ENCODE measurements at regions not wholly inside any gene's neighbourhood (a gene's known extent, or its start where the extent isn't known, plus 50 kb on each side); places are given as distances from the start of the nearest gene placed in this dataset.

GRCh38 chr20:51910321-51911050, 108.2 kb upstream of the SALL4 start:
- no peak for DNase-seq (ENCODE audit: low read depth, low spot score)
- Histone ChIP-seq H3K27me3 (ENCODE audit: control insufficient read depth, insufficient read depth, low read length) (no peaks in the 10 kb centered on the region), H3K9me3 (ENCODE audit: control insufficient read depth, insufficient read depth, low read length) (no peaks in the 10 kb centered on the region), H3K4me1 (ENCODE audit: control insufficient read depth, insufficient read depth, low read length) (no peaks in the 10 kb centered on the region; the same call in 1 of the 2 replicates), H3K4me3 (ENCODE audit: low read length) (no peak overlapping the region), H3K27ac (ENCODE audit: low read length) (no peak overlapping the region), H3K36me3 (ENCODE audit: control insufficient read depth, insufficient read depth, low read length) (no peaks in the 10 kb centered on the region)
- WGBS (ENCODE audit: insufficient coverage, insufficient read length), result no CpG with 5 or more reads among the region's 7 CpGs

DNA sequence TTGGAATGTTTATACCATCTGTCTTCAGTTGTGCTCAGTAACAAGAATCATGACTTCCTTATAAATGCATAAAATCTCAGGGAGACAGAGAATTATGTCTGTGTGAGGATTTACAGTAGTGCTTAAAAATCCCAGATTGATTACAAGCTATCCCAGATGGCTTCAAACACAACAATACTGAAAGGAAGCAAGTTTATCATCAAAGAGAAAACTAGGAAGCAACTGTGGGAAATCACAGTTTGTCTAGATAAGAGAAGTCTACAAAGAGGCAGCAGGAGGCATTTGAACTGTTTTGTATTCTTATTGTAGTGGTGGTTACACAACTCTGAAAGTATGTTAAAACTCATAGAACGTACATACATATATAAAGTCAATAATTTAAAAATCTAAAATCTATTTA, 104.4 kb upstream of the SALL4 start:
- DNase-seq (ENCODE audit: low read depth, low spot score), result no peak
- Histone ChIP-seq H3K36me3 (ENCODE audit: control insufficient read depth, insufficient read depth, low read length) (no peaks in the 10 kb centered on the region), H3K4me1 (ENCODE audit: control insufficient read depth, insufficient read depth, low read length) (no peaks in the 10 kb centered on the region; the same call in 1 of the 2 replicates), H3K27ac (ENCODE audit: low read length) (no peak overlapping the region), H3K4me3 (ENCODE audit: low read length) (no peak overlapping the region), H3K9me3 (ENCODE audit: control insufficient read depth, insufficient read depth, low read length) (no peaks in the 10 kb centered on the region), H3K27me3 (ENCODE audit: control insufficient read depth, insufficient read depth, low read length) (no peaks in the 10 kb centered on the region)
- WGBS (ENCODE audit: insufficient coverage, insufficient read length), result no CpG with 5 or more reads among the region's 1 CpG

DNA sequence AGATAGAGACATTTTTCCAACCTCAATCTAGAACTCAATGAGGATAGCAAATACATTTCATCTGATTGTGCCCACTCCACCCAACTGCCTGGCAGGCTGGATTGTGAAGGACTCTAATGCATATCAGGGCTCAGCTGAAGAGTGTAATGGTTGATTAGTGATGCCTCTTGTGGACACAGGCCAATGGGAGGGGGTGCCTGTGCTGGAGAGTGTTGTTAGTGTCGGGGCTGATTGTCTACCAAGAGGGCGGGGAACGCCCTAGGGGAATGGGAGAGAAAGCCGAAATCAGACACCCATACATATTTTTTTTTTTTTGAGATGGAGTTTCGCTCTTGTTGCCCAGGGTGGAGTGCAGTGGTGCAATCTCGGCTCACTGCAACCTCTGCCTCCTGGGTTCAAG, 103.7 kb upstream of the SALL4 start:
- Histone ChIP-seq H3K27me3 (ENCODE audit: control insufficient read depth, insufficient read depth, low read length) (no peaks in the 10 kb centered on the region), H3K36me3 (ENCODE audit: control insufficient read depth, insufficient read depth, low read length) (no peaks in the 10 kb centered on the region), H3K9me3 (ENCODE audit: control insufficient read depth, insufficient read depth, low read length) (no peaks in the 10 kb centered on the region), H3K4me1 (ENCODE audit: control insufficient read depth, insufficient read depth, low read length) (no peaks in the 10 kb centered on the region; the same call in 1 of the 2 replicates), H3K4me3 (ENCODE audit: low read length) (no peak overlapping the region), H3K27ac (ENCODE audit: low read length) (no peak overlapping the region)
- WGBS (ENCODE audit: insufficient coverage, insufficient read length), result no CpG with 5 or more reads among the region's 6 CpGs
- no peak for DNase-seq (ENCODE audit: low read depth, low spot score)

GRCh38 chr20:51902933-51903332, 100.6 kb upstream of the SALL4 start:
- H3K4me3 ChIP-seq (ENCODE audit: low read length), result no peak overlapping the region
- WGBS (ENCODE audit: insufficient coverage, insufficient read length), result no CpG with 5 or more reads among the region's 6 CpGs
- H3K9me3 ChIP-seq (ENCODE audit: control insufficient read depth, insufficient read depth, low read length), result no peaks in the 10 kb centered on the region

DNA sequence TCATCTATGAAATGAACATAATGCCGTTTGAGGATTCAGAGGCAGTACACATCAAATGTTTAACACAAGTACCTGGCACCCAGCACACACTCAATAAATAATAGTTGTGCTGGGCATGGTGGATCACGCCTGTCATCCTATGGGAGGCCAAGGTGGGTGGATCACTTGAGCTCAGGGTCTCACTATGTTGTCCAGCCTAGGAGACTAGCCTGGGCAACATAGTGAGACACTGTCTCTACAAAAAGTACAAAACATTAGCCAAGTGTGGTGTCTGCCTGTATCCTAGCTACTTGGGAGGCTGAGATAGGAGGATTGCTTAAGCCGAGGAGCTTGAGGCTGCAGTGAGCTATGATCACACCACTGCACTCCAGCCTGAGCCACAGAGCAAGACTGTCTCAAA, 98.1 kb upstream of the SALL4 start:
- no peaks in the 10 kb centered on the region for H3K4me1 ChIP-seq (ENCODE audit: control insufficient read depth, insufficient read depth, low read length)
- no peak overlapping the region for H3K4me3 ChIP-seq (ENCODE audit: low read length)
- no peak for DNase-seq (ENCODE audit: low read depth, low spot score)
- H3K36me3 ChIP-seq (ENCODE audit: control insufficient read depth, insufficient read depth, low read length), result no peaks in the 10 kb centered on the region
- no peaks in the 10 kb centered on the region for H3K9me3 ChIP-seq (ENCODE audit: control insufficient read depth, insufficient read depth, low read length)
- WGBS (ENCODE audit: insufficient coverage, insufficient read length), result no CpG with 5 or more reads among the region's 3 CpGs
- H3K27me3 ChIP-seq (ENCODE audit: control insufficient read depth, insufficient read depth, low read length), result no peaks in the 10 kb centered on the region
- H3K27ac ChIP-seq (ENCODE audit: low read length), result no peak overlapping the region

More at GRCh38 chr20:51902933-51903332, 100.6 kb upstream of the SALL4 start:
- Histone ChIP-seq H3K36me3 (ENCODE audit: control insufficient read depth, insufficient read depth, low read length) (no peaks in the 10 kb centered on the region), H3K27me3 (ENCODE audit: control insufficient read depth, insufficient read depth, low read length) (no peaks in the 10 kb centered on the region), H3K27ac (ENCODE audit: low read length) (no peak overlapping the region), H3K4me1 (ENCODE audit: control insufficient read depth, insufficient read depth, low read length) (no peaks in the 10 kb centered on the region)
- no peak for DNase-seq (ENCODE audit: low read depth, low spot score)

DNA sequence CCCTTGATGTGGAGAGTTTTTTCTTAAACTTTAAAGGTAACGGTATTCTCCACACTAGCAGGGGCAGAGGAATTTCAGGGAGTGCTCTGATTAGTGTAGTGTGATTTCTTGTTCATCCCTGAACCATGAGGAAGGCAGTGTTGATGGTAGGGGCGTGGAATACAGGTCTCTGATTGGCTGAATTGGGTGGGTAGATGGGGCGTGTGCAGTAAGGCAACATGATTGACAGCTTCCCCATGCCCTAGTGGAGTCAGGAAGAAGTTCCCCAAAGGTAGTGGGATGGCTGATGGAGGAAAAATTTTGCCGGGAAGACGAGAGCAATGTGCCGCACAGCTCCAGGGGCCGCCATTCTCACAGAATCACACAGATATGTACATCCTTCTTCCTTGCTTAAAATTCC, 97.4 kb upstream of the SALL4 start:
- no peak overlapping the region for H3K4me3 ChIP-seq (ENCODE audit: low read length)
- no peaks in the 10 kb centered on the region for H3K36me3 ChIP-seq (ENCODE audit: control insufficient read depth, insufficient read depth, low read length)
- no peaks in the 10 kb centered on the region for H3K27me3 ChIP-seq (ENCODE audit: control insufficient read depth, insufficient read depth, low read length)
- no peak for DNase-seq (ENCODE audit: low read depth, low spot score)
- H3K9me3 ChIP-seq (ENCODE audit: control insufficient read depth, insufficient read depth, low read length), result no peaks in the 10 kb centered on the region
- no peaks in the 10 kb centered on the region for H3K4me1 ChIP-seq (ENCODE audit: control insufficient read depth, insufficient read depth, low read length)
- H3K27ac ChIP-seq (ENCODE audit: low read length), result no peak overlapping the region
- no CpG with 5 or more reads among the region's 7 CpGs for WGBS (ENCODE audit: insufficient coverage, insufficient read length)

DNA sequence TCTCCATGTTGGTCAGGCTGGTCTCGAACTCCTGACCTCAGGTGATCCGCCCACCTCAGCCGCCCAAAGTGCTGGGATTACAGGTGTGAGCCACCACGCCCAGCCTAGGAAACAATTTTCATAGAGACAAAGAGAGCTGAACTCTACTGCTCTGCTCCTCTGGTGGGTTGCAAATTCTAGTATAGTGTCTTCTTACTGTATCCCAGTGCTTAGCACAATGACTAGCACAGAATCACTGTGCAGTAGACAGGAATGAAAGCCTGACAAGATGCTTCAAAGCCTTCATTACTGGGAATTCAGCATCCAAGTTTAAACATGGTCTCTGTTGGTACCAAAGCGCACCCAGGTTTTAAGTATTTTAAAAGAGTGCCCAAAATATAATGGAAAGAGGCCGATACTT, 96.5 kb upstream of the SALL4 start:
- no CpG with 5 or more reads among the region's 6 CpGs for WGBS (ENCODE audit: insufficient coverage, insufficient read length)
- Histone ChIP-seq H3K27me3 (ENCODE audit: control insufficient read depth, insufficient read depth, low read length) (no peaks in the 10 kb centered on the region), H3K36me3 (ENCODE audit: control insufficient read depth, insufficient read depth, low read length) (no peaks in the 10 kb centered on the region), H3K9me3 (ENCODE audit: control insufficient read depth, insufficient read depth, low read length) (no peaks in the 10 kb centered on the region), H3K4me3 (ENCODE audit: low read length) (no peak overlapping the region), H3K27ac (ENCODE audit: low read length) (no peak overlapping the region), H3K4me1 (ENCODE audit: control insufficient read depth, insufficient read depth, low read length) (no peaks in the 10 kb centered on the region)
- no peak for DNase-seq (ENCODE audit: low read depth, low spot score)

GRCh38 chr20:51894619-51895018, 92.3 kb upstream of the SALL4 start:
- H3K36me3 ChIP-seq (ENCODE audit: control insufficient read depth, insufficient read depth, low read length), result no peaks in the 10 kb centered on the region
- no peak for DNase-seq (ENCODE audit: low read depth, low spot score)
- no CpG with 5 or more reads among the region's 8 CpGs for WGBS (ENCODE audit: insufficient coverage, insufficient read length)

DNA sequence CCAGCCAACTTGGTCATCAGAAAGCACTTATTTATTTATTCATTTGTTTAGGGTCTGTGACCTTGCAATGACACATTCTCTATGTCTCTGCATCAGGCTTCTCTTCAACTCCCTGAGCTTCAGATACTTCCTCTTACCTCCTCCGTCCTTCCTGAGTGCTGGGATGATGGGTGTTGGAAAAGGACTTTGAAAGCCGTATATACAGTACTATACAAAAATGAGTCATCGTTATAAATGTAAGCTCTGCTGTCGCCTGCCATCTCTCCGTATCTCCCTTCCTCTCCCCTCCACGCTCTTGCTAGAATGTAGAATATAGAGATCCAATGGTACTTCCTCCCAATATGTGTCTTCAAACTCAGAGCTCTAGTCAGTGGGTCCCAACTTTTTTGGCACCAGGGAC, 91.9 kb upstream of the SALL4 start:
- no CpG with 5 or more reads among the region's 6 CpGs for WGBS (ENCODE audit: insufficient coverage, insufficient read length)
- H3K27ac ChIP-seq (ENCODE audit: low read length), result no peak overlapping the region
- no peak for DNase-seq (ENCODE audit: low read depth, low spot score)

More at GRCh38 chr20:51894619-51895018, 92.3 kb upstream of the SALL4 start:
- H3K27ac ChIP-seq (ENCODE audit: low read length), result no peak overlapping the region
- no peaks in the 10 kb centered on the region for H3K9me3 ChIP-seq (ENCODE audit: control insufficient read depth, insufficient read depth, low read length)
- H3K4me3 ChIP-seq (ENCODE audit: low read length), result no peak overlapping the region
- H3K27me3 ChIP-seq (ENCODE audit: control insufficient read depth, insufficient read depth, low read length), result no peaks in the 10 kb centered on the region
- no peaks in the 10 kb centered on the region for H3K4me1 ChIP-seq (ENCODE audit: control insufficient read depth, insufficient read depth, low read length)

DNA sequence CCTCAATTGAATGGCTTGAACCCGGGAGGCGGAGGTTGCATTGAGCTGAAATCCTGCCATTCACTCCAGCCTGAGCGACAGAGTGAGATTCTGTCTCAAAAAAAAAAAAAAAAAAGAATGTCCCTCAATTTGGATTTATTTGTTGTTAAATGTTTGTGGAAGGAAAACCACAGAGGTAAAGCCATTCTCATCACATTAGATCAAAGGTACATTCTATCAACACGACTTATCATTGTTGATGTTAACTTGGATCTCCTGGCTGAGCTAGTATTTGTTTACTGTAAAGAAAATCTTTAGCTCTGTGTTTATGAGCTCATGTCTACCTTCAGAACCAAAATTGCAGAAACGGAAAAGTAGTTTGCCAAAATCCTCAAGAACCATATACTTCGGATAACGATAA, 91.4 kb upstream of the SALL4 start:
- Histone ChIP-seq H3K4me1 (ENCODE audit: control insufficient read depth, insufficient read depth, low read length) (no peaks in the 10 kb centered on the region), H3K27ac (ENCODE audit: low read length) (no peak overlapping the region), H3K27me3 (ENCODE audit: control insufficient read depth, insufficient read depth, low read length) (no peaks in the 10 kb centered on the region), H3K9me3 (ENCODE audit: control insufficient read depth, insufficient read depth, low read length) (no peaks in the 10 kb centered on the region), H3K4me3 (ENCODE audit: low read length) (no peak overlapping the region), H3K36me3 (ENCODE audit: control insufficient read depth, insufficient read depth, low read length) (no peaks in the 10 kb centered on the region)
- no peak for DNase-seq (ENCODE audit: low read depth, low spot score)
- WGBS (ENCODE audit: insufficient coverage, insufficient read length), result no CpG with 5 or more reads among the region's 7 CpGs

More for the DNA sequence above, 91.9 kb upstream of the SALL4 start:
- Histone ChIP-seq H3K9me3 (ENCODE audit: control insufficient read depth, insufficient read depth, low read length) (no peaks in the 10 kb centered on the region), H3K4me3 (ENCODE audit: low read length) (no peak overlapping the region), H3K27me3 (ENCODE audit: control insufficient read depth, insufficient read depth, low read length) (no peaks in the 10 kb centered on the region), H3K4me1 (ENCODE audit: control insufficient read depth, insufficient read depth, low read length) (no peaks in the 10 kb centered on the region), H3K36me3 (ENCODE audit: control insufficient read depth, insufficient read depth, low read length) (no peaks in the 10 kb centered on the region)

GRCh38 chr20:51890003-51890402, 87.7 kb upstream of the SALL4 start:
- no CpG with 5 or more reads among the region's 9 CpGs for WGBS (ENCODE audit: insufficient coverage, insufficient read length)

More at GRCh38 chr20:51890003-51890402, 87.7 kb upstream of the SALL4 start:
- no peak for DNase-seq (ENCODE audit: low read depth, low spot score)
- Histone ChIP-seq H3K27ac (ENCODE audit: low read length) (no peak overlapping the region), H3K9me3 (ENCODE audit: control insufficient read depth, insufficient read depth, low read length) (no peaks in the 10 kb centered on the region), H3K27me3 (ENCODE audit: control insufficient read depth, insufficient read depth, low read length) (no peaks in the 10 kb centered on the region), H3K36me3 (ENCODE audit: control insufficient read depth, insufficient read depth, low read length) (no peaks in the 10 kb centered on the region), H3K4me3 (ENCODE audit: low read length) (no peak overlapping the region), H3K4me1 (ENCODE audit: control insufficient read depth, insufficient read depth, low read length) (no peaks in the 10 kb centered on the region)
